GM23338 (cell line): ENCODE measurements at regions not wholly inside any gene's neighbourhood (a gene's known extent, or its start where the extent isn't known, plus 50 kb on each side); places are given as distances from the start of the nearest gene placed in this dataset.

ENCODE experiments used
- ATAC-seq: fragments of 200-7000 bp; cut with Tn5 transposase; 3 replicates; pipeline ENCODE4 v1.9.1; 2020
- DNase-seq: peaks from one replicate; pipeline ENCODE4 v3.0.0-alpha.2; 2015; ENCODE audit warnings: low spot score
- H2AFZ ChIP-seq: fragments of 200-600 bp; sonication (generic); 2 replicates; pipeline ENCODE4 v1.8.0; 2016; ENCODE audit warnings: antibody characterized with exemption, mild to moderate bottlenecking, moderate library complexity
- H3F3A ChIP-seq: fragments of 200-600 bp; sonication (generic); replicated peaks from 2 replicates; pipeline ENCODE4 v1.8.0; 2017; ENCODE audit warnings: antibody characterized with exemption, mixed run types, low read depth
- H3K27ac ChIP-seq: fragments of 200-600 bp; sonication (generic); 2 replicates; pipeline ENCODE4 v1.6.1; 2016; ENCODE audit warnings: low read depth
- H3K27me3 ChIP-seq: fragments of 200-600 bp; sonication (generic); 2 replicates; pipeline ENCODE4 v1.8.0; 2016; ENCODE audit warnings: mild to moderate bottlenecking, mixed run types, moderate library complexity; ENCODE audit not compliant: insufficient read depth
- H3K36me3 ChIP-seq: fragments of 200-600 bp; sonication (generic); 2 replicates; pipeline ENCODE4 v1.8.0; 2016; ENCODE audit warnings: mild to moderate bottlenecking; ENCODE audit not compliant: insufficient read depth
- H3K4me1 ChIP-seq: fragments of 200-600 bp; sonication (generic); 2 replicates; pipeline ENCODE4 v1.8.0; 2016; ENCODE audit warnings: mild to moderate bottlenecking, moderate library complexity; ENCODE audit not compliant: insufficient read depth
- H3K4me2 ChIP-seq: fragments of 200-600 bp; sonication (generic); 2 replicates; pipeline ENCODE4 v1.7.1; 2017; ENCODE audit warnings: mixed run types
- H3K4me3 ChIP-seq: fragments of 200-600 bp; sonication (generic); 2 replicates; pipeline ENCODE4 v1.6.1; 2016; ENCODE audit warnings: mixed run types
- H3K79me2 ChIP-seq: fragments of 200-600 bp; sonication (generic); replicated peaks from 2 replicates; pipeline ENCODE4 v1.8.0; 2017; ENCODE audit warnings: mild to moderate bottlenecking; ENCODE audit not compliant: insufficient read depth
- H3K9me2 ChIP-seq: fragments of 200-600 bp; sonication (generic); 2 replicates; pipeline ENCODE4 v1.8.0; 2017; ENCODE audit not compliant: insufficient read depth
- H4K20me1 ChIP-seq: fragments of 200-600 bp; sonication (generic); replicated peaks from 2 replicates; pipeline ENCODE4 v1.8.0; 2017; ENCODE audit warnings: mild to moderate bottlenecking; ENCODE audit not compliant: insufficient read depth
- H3K27ac Mint-ChIP-seq: 2 replicates; pipeline ENCODE4 v1.8.0; 2020; ENCODE audit warnings: inconsistent platforms, mild to moderate bottlenecking, moderate library complexity, mixed read lengths
- H3K27me3 Mint-ChIP-seq: 3 replicates; pipeline ENCODE4 v1.8.0; 2022; ENCODE audit warnings: low read depth, mild to moderate bottlenecking, moderate library complexity, mixed read lengths, inconsistent platforms; ENCODE audit not compliant: insufficient read depth, poor library complexity
- H3K36me3 Mint-ChIP-seq: 3 replicates; pipeline ENCODE4 v1.8.0; 2021; ENCODE audit warnings: low read depth, mild to moderate bottlenecking, inconsistent platforms, moderate library complexity, mixed read lengths
- H3K4me1 Mint-ChIP-seq: 3 replicates; pipeline ENCODE4 v1.8.0; 2020; ENCODE audit warnings: mild to moderate bottlenecking, inconsistent platforms, mixed read lengths
- H3K4me3 Mint-ChIP-seq: 3 replicates; pipeline ENCODE4 v1.8.0; 2021; ENCODE audit warnings: moderate library complexity, mild to moderate bottlenecking, inconsistent platforms, mixed read lengths
- H3K9me3 Mint-ChIP-seq: 3 replicates; pipeline ENCODE4 v1.8.0; 2020; ENCODE audit warnings: moderate library complexity, mild to moderate bottlenecking, inconsistent platforms, mixed read lengths
- ETS1 ChIP-seq: IDR thresholded peaks from 2 replicates; pipeline ENCODE4 v1.6.1; 2016; ENCODE audit warnings: antibody characterized with exemption
- EZH2 ChIP-seq: fragments of 200-600 bp; sonication (generic); IDR thresholded peaks from one replicate; pipeline ENCODE4 v1.8.0; 2017; ENCODE audit warnings: antibody characterized with exemption, mild to moderate bottlenecking, low read depth; ENCODE audit not compliant: unreplicated experiment
- EZH2phosphoT487 ChIP-seq: fragments of 200-600 bp; sonication (generic); IDR thresholded peaks from one replicate; pipeline ENCODE4 v1.8.1; 2018; ENCODE audit warnings: antibody characterized with exemption; ENCODE audit not compliant: unreplicated experiment
- JUNB ChIP-seq: IDR thresholded peaks from one replicate; pipeline ENCODE4 v1.6.1; 2016; ENCODE audit warnings: antibody characterized with exemption; ENCODE audit not compliant: unreplicated experiment
- NANOG ChIP-seq: IDR thresholded peaks from 2 replicates; pipeline ENCODE4 v1.6.1; 2016; ENCODE audit warnings: antibody characterized with exemption, borderline replicate concordance
- POLR2AphosphoS5 ChIP-seq: IDR thresholded peaks from 2 replicates; pipeline ENCODE4 v1.6.1; 2016; ENCODE audit warnings: antibody characterized with exemption, low read depth
- REST ChIP-seq: IDR thresholded peaks from one replicate; pipeline ENCODE4 v1.6.1; 2018; ENCODE audit warnings: antibody characterized with exemption; ENCODE audit not compliant: unreplicated experiment
- STAT1 ChIP-seq: IDR thresholded peaks from one replicate; pipeline ENCODE4 v1.6.1; 2016; ENCODE audit warnings: antibody characterized with exemption; ENCODE audit not compliant: unreplicated experiment
- ZNF114 ChIP-seq: fragments of 250-450 bp; sonication (Bioruptor Pico); IDR thresholded peaks from 2 replicates; pipeline ENCODE4 v1.5.0; 2020; ENCODE audit warnings: mild to moderate bottlenecking, moderate library complexity

- Histone ChIP-seq H3K79me2 (no peaks in the 10 kb centered on the region), H3K36me3 (peaks cover 3% of the 10 kb centered on the region; the same call in 1 of the 2 replicates), H3F3A (no peaks in the 10 kb centered on the region), H3K4me1 (no peaks in the 10 kb centered on the region), H3K27me3 (no peaks in the 10 kb centered on the region), H3K27ac (no peak overlapping the region), H3K4me2 (no peak overlapping the region), H3K9me2 (no peaks in the 10 kb centered on the region), H3K4me3 (no peak overlapping the region), H2AFZ (no peak overlapping the region), H4K20me1 (no peaks in the 10 kb centered on the region)
- ATAC-seq (no peak), DNase-seq (no peak)
- peaks cover 24% of the 10 kb centered on the region for H3K9me3 Mint-ChIP-seq
- H3K36me3 Mint-ChIP-seq: 0 out of 3 replicates have a peak, but pooled peaks cover 9% of the 10 kb centered on the region
- H3K4me1 Mint-ChIP-seq: no peaks in the 10 kb centered on the region
- H3K27ac Mint-ChIP-seq: no peak overlapping the region
- no peak for TF ChIP-seq ETS1
- TF ChIP-seq EZH2: no peak
- H3K4me3 Mint-ChIP-seq: no peak overlapping the region
- no peaks in the 10 kb centered on the region for H3K27me3 Mint-ChIP-seq
Measured at GRCh38 chr10:9157656-9158055, 1103.2 kb downstream of the GATA3 start.

- no peaks in the 10 kb centered on the region for H3K4me1 Mint-ChIP-seq
- Histone ChIP-seq H3K4me2 (no peak overlapping the region), H2AFZ (no peak overlapping the region), H3K4me1 (no peaks in the 10 kb centered on the region), H3K27ac (no peak overlapping the region), H3K79me2 (no peaks in the 10 kb centered on the region), H3K9me2 (no peaks in the 10 kb centered on the region), H3K4me3 (no peak overlapping the region), H3K36me3 (peaks cover 3% of the 10 kb centered on the region; the same call in 1 of the 2 replicates), H3F3A (no peaks in the 10 kb centered on the region), H3K27me3 (no peaks in the 10 kb centered on the region), H4K20me1 (no peaks in the 10 kb centered on the region)
- H3K4me3 Mint-ChIP-seq: no peak overlapping the region
- DNase-seq (no peak), ATAC-seq (no peak)
- H3K27ac Mint-ChIP-seq: no peak overlapping the region
- H3K27me3 Mint-ChIP-seq: no peaks in the 10 kb centered on the region
- H3K36me3 Mint-ChIP-seq: 0 out of 3 replicates have a peak, but pooled peaks cover 9% of the 10 kb centered on the region
- H3K9me3 Mint-ChIP-seq: peaks cover 24% of the 10 kb centered on the region
- no peak for TF ChIP-seq EZH2
- TF ChIP-seq POLR2AphosphoS5: no peak
- TF ChIP-seq ZNF114 (CRISPR knock-in tag): no peak
- TF ChIP-seq STAT1: no peak
- no peak for TF ChIP-seq JUNB
Measured at GRCh38 chr10:9158675-9159074, 1104.2 kb downstream of the GATA3 start.

- 0 out of 3 replicates have a peak, but pooled peaks cover 9% of the 10 kb centered on the region for H3K36me3 Mint-ChIP-seq
- Histone ChIP-seq H3K4me1 (no peaks in the 10 kb centered on the region), H3K27ac (no peak overlapping the region), H3K79me2 (no peaks in the 10 kb centered on the region), H3K36me3 (peaks cover 3% of the 10 kb centered on the region; the same call in 1 of the 2 replicates), H3K27me3 (no peaks in the 10 kb centered on the region), H3K4me2 (no peak overlapping the region), H3K4me3 (no peak overlapping the region), H3F3A (no peaks in the 10 kb centered on the region), H3K9me2 (no peaks in the 10 kb centered on the region), H2AFZ (no peak overlapping the region), H4K20me1 (no peaks in the 10 kb centered on the region)
- H3K4me3 Mint-ChIP-seq: no peak overlapping the region
- H3K9me3 Mint-ChIP-seq: peaks cover 24% of the 10 kb centered on the region
- ATAC-seq (no peak), DNase-seq (no peak)
- no peak overlapping the region for H3K27ac Mint-ChIP-seq
- H3K27me3 Mint-ChIP-seq: no peaks in the 10 kb centered on the region
- H3K4me1 Mint-ChIP-seq: no peaks in the 10 kb centered on the region
- TF ChIP-seq ZNF114 (CRISPR knock-in tag): no peak
- TF ChIP-seq REST: no peak
- TF ChIP-seq EZH2phosphoT487: no peak
- TF ChIP-seq STAT1: no peak
- no peak for TF ChIP-seq ETS1
- TF ChIP-seq POLR2AphosphoS5: no peak
- TF ChIP-seq NANOG: no peak
Measured at GRCh38 chr10:9160275-9160674, 1105.8 kb downstream of the GATA3 start.
